ENCODE measurements at regions not wholly inside any gene's neighbourhood (a gene's known extent, or its start where the extent isn't known, plus 50 kb on each side); places are given as distances from the start of the nearest gene placed in this dataset.
"Not testable (repeated sequence)": the region's sequence is repeated elsewhere in the genome, so short reads cannot be mapped to it uniquely, and the experiment has no call there.

- not testable (repeated sequence) for TF ChIP-seq CTCF (IDR thresholded peaks at IDR 0.05); EZH2 (IDR thresholded peaks at IDR 0.05; ENCODE audit: borderline replicate concordance, insufficient read depth, low read depth, low read length, poor library complexity, severe bottlenecking)
Observed at GRCh38 chr7:138339229-138339628, 120.8 kb upstream of the TRIM24 start.
